Choroid plexus epithelial cell (primary cell): ENCODE measurements at regions not wholly inside any gene's neighbourhood (a gene's known extent, or its start where the extent isn't known, plus 50 kb on each side); places are given as distances from the start of the nearest gene placed in this dataset.

Experiments
- DNase-seq: peaks from one replicate; pipeline ENCODE4 v3.0.0-alpha.2; 2010; ENCODE audit warnings: low read depth
- H3K4me3 ChIP-seq: 2 replicates; pipeline ENCODE4 v1.5.1; 2011; ENCODE audit warnings: low read depth, mild to moderate bottlenecking, control low read depth, low read length, moderate library complexity
- CTCF ChIP-seq: conservative IDR thresholded peaks from 2 replicates; pipeline ENCODE4 v1.5.1; 2011; ENCODE audit warnings: low read depth, mild to moderate bottlenecking, control low read depth, inconsistent platforms, low read length, moderate library complexity

GRCh38 chr4:126838941-126839679, 793.6 kb upstream of the INTU start:
- no peak overlapping the region for H3K4me3 ChIP-seq
- no peak for TF ChIP-seq CTCF
- peak; percentile 35 for DNase-seq

GRCh38 chr4:126843492-126844067, 789.2 kb upstream of the INTU start:
- DNase-seq, result no peak
- no peak for TF ChIP-seq CTCF
- no peak overlapping the region for H3K4me3 ChIP-seq

- H3K4me3 ChIP-seq, result no peak overlapping the region
- peak; percentile 89 for DNase-seq
- TF ChIP-seq CTCF, result no peak
These were observed 782.5 kb upstream of the INTU start for GRCh38 chr4:126850286-126850685.

- DNase-seq, result peak; percentile 57
- TF ChIP-seq CTCF, result no peak
- H3K4me3 ChIP-seq, result no peak overlapping the region
These were observed 781.4 kb upstream of the INTU start for GRCh38 chr4:126851391-126851790.

- TF ChIP-seq CTCF, result no peak
- no peak for DNase-seq
- H3K4me3 ChIP-seq, result no peak overlapping the region
These were observed 779.0 kb upstream of the INTU start for GRCh38 chr4:126853715-126854114.

GRCh38 chr4:126856906-126857305, 775.9 kb upstream of the INTU start:
- TF ChIP-seq CTCF, result no peak
- DNase-seq, result no peak
- no peak overlapping the region for H3K4me3 ChIP-seq

- TF ChIP-seq CTCF, result no peak
- no peak overlapping the region for H3K4me3 ChIP-seq
These were observed 773.4 kb upstream of the INTU start for GRCh38 chr4:126859314-126859713.

More at GRCh38 chr4:126859314-126859713, 773.4 kb upstream of the INTU start:
- DNase-seq, result no peak
